ENCODE measurements at regions not wholly inside any gene's neighbourhood (a gene's known extent, or its start where the extent isn't known, plus 50 kb on each side); places are given as distances from the start of the nearest gene placed in this dataset.

- DNase-seq (ENCODE audit: low spot score): no peak
Measured at GRCh38 chr11:105189581-105189980, 50.0 kb upstream of the CARD18 start.
